MCF 10A (cell line): ENCODE measurements at regions not wholly inside any gene's neighbourhood (a gene's known extent, or its start where the extent isn't known, plus 50 kb on each side); places are given as distances from the start of the nearest gene placed in this dataset.

Source experiments
- BruUV-seq: library from RNA; stranded (reverse); fragments of 400-500 nt; replicated peaks from 2 replicates; lab custom pipeline; 2021; lab: Mats Ljungman, UMichigan
- CTCF ChIA-PET: fragments of 300-600 bp; sonication (Branson Sonifier 250); formaldehyde crosslinking; extraction: SDS; loops from one replicate; lab custom pipeline; 2021; ENCODE audit warnings: antibody characterized with exemption, inconsistent platforms; lab: Yijun Ruan, JAX
- POLR2A ChIA-PET: fragments of 300-600, 350-650 bp; sonication (Branson Sonifier 250); formaldehyde crosslinking; extraction: SDS; loops from one replicate; lab custom pipeline; 2020; ENCODE audit warnings: antibody characterized with exemption, inconsistent platforms; lab: Yijun Ruan, JAX
- DNase-seq: peaks from one replicate; pipeline ENCODE4 v3.0.0-alpha.2; 2018; ENCODE audit not compliant: unreplicated experiment
- H3K27ac Mint-ChIP-seq: one replicate; pipeline ENCODE4 v1.8.0; 2022; ENCODE audit warnings: mild to moderate bottlenecking, low read depth, mixed read lengths; ENCODE audit not compliant: unreplicated experiment
- H3K27me3 Mint-ChIP-seq: one replicate; pipeline ENCODE4 v1.8.0; 2022; ENCODE audit warnings: mixed read lengths; ENCODE audit not compliant: insufficient read depth, unreplicated experiment
- H3K36me3 Mint-ChIP-seq: one replicate; pipeline ENCODE4 v1.8.0; 2022; ENCODE audit warnings: mild to moderate bottlenecking, moderate library complexity, mixed read lengths; ENCODE audit not compliant: insufficient read depth, unreplicated experiment
- H3K4me1 Mint-ChIP-seq: one replicate; pipeline ENCODE4 v1.8.0; 2022; ENCODE audit warnings: mixed read lengths; ENCODE audit not compliant: insufficient read depth, unreplicated experiment
- H3K4me3 Mint-ChIP-seq: one replicate; pipeline ENCODE4 v1.8.0; 2022; ENCODE audit warnings: mild to moderate bottlenecking, moderate library complexity, mixed read lengths; ENCODE audit not compliant: unreplicated experiment
- H3K9me3 Mint-ChIP-seq: one replicate; pipeline ENCODE4 v1.8.0; 2022; ENCODE audit warnings: mixed read lengths; ENCODE audit not compliant: unreplicated experiment
- CTCF ChIP-seq: fragments of 200-600 bp; IDR thresholded peaks from one replicate; pipeline ENCODE4 v1.8.0; 2022; ENCODE audit warnings: antibody characterized with exemption, mild to moderate bottlenecking; ENCODE audit not compliant: unreplicated experiment
- intact Hi-C: fragments of 100-400 bp; cut with micrococcal nuclease; formaldehyde crosslinking; loops from 2 replicates; pipeline ENCODE4 v1.14.1; 2022

- peaks cover 53% of the 10 kb centered on the region for H3K27me3 Mint-ChIP-seq
- H3K36me3 Mint-ChIP-seq = no peaks in the 10 kb centered on the region
- DNase-seq = no peak
- BruUV-seq = no TSS peak
- CTCF ChIA-PET = no interaction called here
- no peak overlapping the region for H3K4me3 Mint-ChIP-seq
- no peak overlapping the region for H3K27ac Mint-ChIP-seq
- POLR2A ChIA-PET = interaction anchor here (0.6 to 0.7 kb wide), 2 partner anchors 432 to 1092 kb away, joined by 3 read pairs; no protein-coding TSS in a partner anchor
- no peaks in the 10 kb centered on the region for H3K9me3 Mint-ChIP-seq
- no peak for TF ChIP-seq CTCF
- intact Hi-C loops = no loop called here
- H3K4me1 Mint-ChIP-seq = no peaks in the 10 kb centered on the region
Measured at GRCh38 chr1:30323352-30323751, 400.0 kb downstream of the MATN1 start.

- intact Hi-C loops = no loop called here
- CTCF ChIA-PET = no interaction called here
- POLR2A ChIA-PET = no interaction called here
- Mint-ChIP-seq H3K9me3 (no peaks in the 10 kb centered on the region), H3K27ac (no peak overlapping the region), H3K36me3 (no peaks in the 10 kb centered on the region), H3K4me3 (no peak overlapping the region), H3K27me3 (peaks cover 56% of the 10 kb centered on the region), H3K4me1 (no peaks in the 10 kb centered on the region)
- TF ChIP-seq CTCF = no peak
- DNase-seq = peak; percentile 5
- BruUV-seq = no TSS peak
Measured at GRCh38 chr1:30322859-30323257, 400.5 kb downstream of the MATN1 start.

GRCh38 chr1:30321996-30322858 lies 401.2 kb downstream of the MATN1 start:
- peaks cover 49% of the 10 kb centered on the region for H3K27me3 Mint-ChIP-seq
- no peaks in the 10 kb centered on the region for H3K36me3 Mint-ChIP-seq
- no peak for TF ChIP-seq CTCF
- ChIA-PET POLR2A (no interaction called here), CTCF (interaction anchor here (0.6 kb wide), 1 partner anchor 185 kb away, joined by 3 read pairs; no protein-coding TSS in a partner anchor)
- intact Hi-C loops = no loop called here
- no peaks in the 10 kb centered on the region for H3K4me1 Mint-ChIP-seq
- BruUV-seq = no TSS peak
- H3K4me3 Mint-ChIP-seq = no peak overlapping the region
- no peak for DNase-seq
- no peaks in the 10 kb centered on the region for H3K9me3 Mint-ChIP-seq
- H3K27ac Mint-ChIP-seq = no peak overlapping the region

GRCh38 chr1:30321246-30321910 lies 402.0 kb downstream of the MATN1 start:
- no peaks in the 10 kb centered on the region for H3K9me3 Mint-ChIP-seq

More at GRCh38 chr1:30321246-30321910, 402.0 kb downstream of the MATN1 start:
- BruUV-seq = no TSS peak
- intact Hi-C loops = no loop called here
- TF ChIP-seq CTCF = no peak
- ChIA-PET POLR2A (no interaction called here), CTCF (no interaction called here)
- H3K27ac Mint-ChIP-seq = no peak overlapping the region
- H3K27me3 Mint-ChIP-seq = peaks cover 50% of the 10 kb centered on the region
- H3K4me3 Mint-ChIP-seq = no peak overlapping the region
- no peaks in the 10 kb centered on the region for H3K36me3 Mint-ChIP-seq
- no peaks in the 10 kb centered on the region for H3K4me1 Mint-ChIP-seq
- DNase-seq = no peak
